GM12878 (cell line): ENCODE measurements at regions not wholly inside any gene's neighbourhood (a gene's known extent, or its start where the extent isn't known, plus 50 kb on each side); places are given as distances from the start of the nearest gene placed in this dataset.

ENCODE experiments used
- ATAC-seq: fragments of 200-7000 bp; cut with Tn5 transposase; 3 replicates; pipeline ENCODE4 v1.9.1; 2020; ENCODE audit warnings: mild to moderate bottlenecking, moderate library complexity
- BruUV-seq: library from RNA; stranded (reverse); fragments of 400-500 nt; replicated peaks from 2 replicates; lab custom pipeline; 2021; lab: Mats Ljungman, UMichigan
- CTCF ChIA-PET: fragments of 300-600 bp; sonication (Branson Sonifier 250); formaldehyde crosslinking; extraction: SDS; loops from one replicate; lab custom pipeline; 2021; ENCODE audit warnings: inconsistent platforms; lab: Yijun Ruan, JAX
- POLR2A ChIA-PET: fragments of 350-600 bp; formaldehyde crosslinking; extraction: SDS; loops from one replicate; lab custom pipeline; 2021; ENCODE audit warnings: inconsistent platforms; lab: Charles Lee
- RAD21 ChIA-PET: fragments of 300-600 bp; sonication (Branson Sonifier 250); formaldehyde crosslinking; loops from one replicate; lab custom pipeline; 2023; ENCODE audit warnings: antibody characterized with exemption; ENCODE audit not compliant: unreplicated experiment; lab: Charles Lee
- SMC1A ChIA-PET: fragments of 300-600 bp; sonication (Branson Sonifier 250); formaldehyde crosslinking; loops from one replicate; lab custom pipeline; 2023; ENCODE audit not compliant: unreplicated experiment, uncharacterized antibody; lab: Charles Lee
- DNase-seq: peaks from one replicate; pipeline ENCODE4 v3.0.0-alpha.2; 2011; ENCODE audit warnings: low read depth, low spot score
- FAIRE-seq: peaks from 3 replicates; lab custom pipeline; 2011; peaks lifted over from hg19 to GRCh38; lab: Jason Lieb, UNC
- H2AFZ ChIP-seq: 2 replicates; pipeline ENCODE4 v1.6.0; 2011; ENCODE audit warnings: low read depth, low read length, control low read depth; ENCODE audit not compliant: control insufficient read depth
- H3K27ac ChIP-seq: 2 replicates; pipeline ENCODE4 v1.5.1; 2011; ENCODE audit warnings: control low read depth; ENCODE audit not compliant: control insufficient read depth, insufficient read depth
- H3K27me3 ChIP-seq, 2 experiments: replicated peaks in 1 of 2; 2 replicates each; pipeline versions ENCODE4 v1.6.0 to v1.6.1; 2011; ENCODE audit warnings: low read length in 1 of 2; ENCODE audit not compliant: control insufficient read depth in 2 of 2, insufficient read depth in 2 of 2
- H3K36me3 ChIP-seq, 2 experiments: 2 replicates each; pipeline ENCODE4 v1.5.1; 2011; ENCODE audit warnings: low read length in 1 of 2; ENCODE audit not compliant: control insufficient read depth in 2 of 2, insufficient read depth in 2 of 2
- H3K4me1 ChIP-seq: 2 replicates; pipeline ENCODE4 v1.6.1; 2011; ENCODE audit warnings: mild to moderate bottlenecking, low read length, moderate library complexity, mixed read lengths; ENCODE audit not compliant: control insufficient read depth, insufficient read depth
- H3K4me2 ChIP-seq: 2 replicates; pipeline ENCODE4 v1.6.0; 2011; ENCODE audit warnings: control low read depth; ENCODE audit not compliant: control insufficient read depth, insufficient read depth
- H3K4me3 ChIP-seq: fragments of 200-600 bp; sonication (generic); 2 replicates; pipeline ENCODE4 v1.5.1; 2016
- H3K79me2 ChIP-seq: 2 replicates; pipeline ENCODE4 v1.6.0; 2011; ENCODE audit warnings: low read length; ENCODE audit not compliant: control insufficient read depth, insufficient read depth
- H3K9ac ChIP-seq: 2 replicates; pipeline ENCODE4 v1.8.0; 2011; ENCODE audit warnings: low read length, control low read depth, mixed read lengths; ENCODE audit not compliant: control insufficient read depth, insufficient read depth
- H3K9me3 ChIP-seq: replicated peaks from 3 replicates; pipeline ENCODE4 v1.5.1; 2011; ENCODE audit warnings: mild to moderate bottlenecking, low read length; ENCODE audit not compliant: control insufficient read depth, insufficient read depth
- H4K20me1 ChIP-seq: 2 replicates; pipeline ENCODE4 v1.6.0; 2011; ENCODE audit not compliant: control insufficient read depth, insufficient read depth
- ATF2 ChIP-seq: IDR thresholded peaks from 2 replicates; pipeline ENCODE4 v1.6.1; 2012; ENCODE audit warnings: low read length, inconsistent platforms
- CBX3 ChIP-seq: fragments of 200-600 bp; sonication (generic); IDR thresholded peaks from 2 replicates; pipeline ENCODE4 v1.6.1; 2016; ENCODE audit warnings: low read depth, borderline replicate concordance
- DPF2 ChIP-seq: fragments of 450-650 bp; IDR thresholded peaks from 2 replicates; pipeline ENCODE4 v1.6.1; 2017; ENCODE audit warnings: mild to moderate bottlenecking
- EED ChIP-seq: sonication (generic); IDR thresholded peaks from 2 replicates; pipeline ENCODE4 v1.6.1; 2016; ENCODE audit warnings: antibody characterized with exemption, low read depth
- FOS ChIP-seq: IDR thresholded peaks from 3 replicates; pipeline ENCODE4 v1.6.1; 2011; ENCODE audit warnings: borderline replicate concordance; ENCODE audit not compliant: insufficient read length; ENCODE audit errors: extremely low read depth
- MEF2A ChIP-seq: IDR thresholded peaks from 2 replicates; pipeline ENCODE4 v1.6.1; 2011; ENCODE audit warnings: low read depth, mild to moderate bottlenecking, low read length, moderate library complexity; ENCODE audit not compliant: insufficient read depth
- NR2F1 ChIP-seq: fragments of 450-650 bp; conservative IDR thresholded peaks from 2 replicates; pipeline ENCODE4 v1.6.1; 2017; ENCODE audit warnings: mild to moderate bottlenecking
- YBX1 ChIP-seq: fragments of 450-650 bp; IDR thresholded peaks from 2 replicates; pipeline ENCODE4 v1.6.1; 2016; ENCODE audit warnings: antibody characterized with exemption
- ZNF217 ChIP-seq: fragments of 450-650 bp; IDR thresholded peaks from 2 replicates; pipeline ENCODE4 v1.6.1; 2017; ENCODE audit warnings: antibody characterized with exemption, mild to moderate bottlenecking
- ZNF384 ChIP-seq: IDR thresholded peaks from 2 replicates; pipeline ENCODE4 v1.6.1; 2012; ENCODE audit warnings: low read depth, mild to moderate bottlenecking, low read length, improper control_type of control experiment, borderline replicate concordance
- WGBS: methylation state at CpG from one replicate; pipeline ENCODE4 v1.1.6; 2016; ENCODE audit warnings: low lambda C conversion rate; ENCODE audit not compliant: insufficient replicate concordance, insufficient coverage; ENCODE audit errors: missing lambda C conversion rate; 5-methylcytosine and 5-hydroxymethylcytosine counted together
- in situ Hi-C: fragments of 300-500 bp; cut with MboI; formaldehyde crosslinking; loops from 9 replicates; pipeline ENCODE4 v1.14.3; 2018; ENCODE audit warnings: mixed read lengths
- intact Hi-C: fragments of 100-400 bp; cut with micrococcal nuclease; formaldehyde crosslinking; loops from one replicate; pipeline ENCODE4 v1.14.2; 2022; ENCODE audit not compliant: unreplicated experiment
- TF ChIP-seq, protein P1 (sequence below): IDR thresholded peaks from 2 replicates; pipeline ENCODE4 v1.6.1; 2011; ENCODE audit warnings: mild to moderate bottlenecking, low read depth, low read length, moderate library complexity; ENCODE audit not compliant: insufficient replicate concordance
- TF ChIP-seq, protein P2 (sequence below): fragments of 450-650 bp; IDR thresholded peaks from 2 replicates; pipeline ENCODE4 v1.6.1; 2014; ENCODE audit warnings: mild to moderate bottlenecking
- TF ChIP-seq, protein P3 (sequence below): fragments of 450-650 bp; conservative IDR thresholded peaks from 2 replicates; pipeline ENCODE4 v1.6.1; 2017; ENCODE audit warnings: mild to moderate bottlenecking, moderate library complexity
- TF ChIP-seq, protein P4 (sequence below): IDR thresholded peaks from 2 replicates; pipeline ENCODE4 v1.6.1; 2012; ENCODE audit warnings: low read depth, low read length, improper control_type of control experiment
- TF ChIP-seq, protein P5 (sequence below): fragments of 450-650 bp; IDR thresholded peaks from 2 replicates; pipeline ENCODE4 v1.6.1; 2016; ENCODE audit warnings: mild to moderate bottlenecking, moderate library complexity, borderline replicate concordance

GRCh38 chr14:98698341-98698740, 573.7 kb downstream of the BCL11B start:
- intact Hi-C loops (no loop called here), in situ Hi-C loops (no loop called here)
- no peak overlapping the region for H3K9ac ChIP-seq
- SMC1A ChIA-PET: no interaction called here
- no peak overlapping the region for H2AFZ ChIP-seq
- CTCF ChIA-PET: no interaction called here
- POLR2A ChIA-PET: no interaction called here
- no peaks in the 10 kb centered on the region for H3K36me3 ChIP-seq
- DNase-seq (no peak), FAIRE-seq (no peak), ATAC-seq (no peak)
- H3K4me2 ChIP-seq: no peak overlapping the region
- H3K4me1 ChIP-seq: no peaks in the 10 kb centered on the region
- no TSS peak for BruUV-seq
- WGBS: 0% methylated on average over 3 of the region's 3 CpGs
- no peaks in the 10 kb centered on the region for H3K79me2 ChIP-seq
- H4K20me1 ChIP-seq: no peaks in the 10 kb centered on the region
- no peaks in the 10 kb centered on the region for H3K9me3 ChIP-seq
- no peaks in the 10 kb centered on the region for H3K27me3 ChIP-seq
- RAD21 ChIA-PET: no interaction called here
- H3K27ac ChIP-seq: no peak overlapping the region
- no peak overlapping the region for H3K4me3 ChIP-seq
- TF ChIP-seq CBX3 (no peak), DPF2 (no peak), YBX1 (no peak), MEF2A (no peak), FOS (no peak), ZNF217 (no peak), ZNF384 (no peak), NR2F1 (no peak), EED (no peak), ATF2 (no peak)
- TF ChIP-seq, protein P1, sequence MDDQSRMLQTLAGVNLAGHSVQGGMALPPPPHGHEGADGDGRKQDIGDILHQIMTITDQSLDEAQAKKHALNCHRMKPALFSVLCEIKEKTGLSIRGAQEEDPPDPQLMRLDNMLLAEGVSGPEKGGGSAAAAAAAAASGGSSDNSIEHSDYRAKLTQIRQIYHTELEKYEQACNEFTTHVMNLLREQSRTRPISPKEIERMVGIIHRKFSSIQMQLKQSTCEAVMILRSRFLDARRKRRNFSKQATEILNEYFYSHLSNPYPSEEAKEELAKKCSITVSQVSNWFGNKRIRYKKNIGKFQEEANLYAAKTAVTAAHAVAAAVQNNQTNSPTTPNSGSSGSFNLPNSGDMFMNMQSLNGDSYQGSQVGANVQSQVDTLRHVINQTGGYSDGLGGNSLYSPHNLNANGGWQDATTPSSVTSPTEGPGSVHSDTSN: no peak
- TF ChIP-seq, protein P2, sequence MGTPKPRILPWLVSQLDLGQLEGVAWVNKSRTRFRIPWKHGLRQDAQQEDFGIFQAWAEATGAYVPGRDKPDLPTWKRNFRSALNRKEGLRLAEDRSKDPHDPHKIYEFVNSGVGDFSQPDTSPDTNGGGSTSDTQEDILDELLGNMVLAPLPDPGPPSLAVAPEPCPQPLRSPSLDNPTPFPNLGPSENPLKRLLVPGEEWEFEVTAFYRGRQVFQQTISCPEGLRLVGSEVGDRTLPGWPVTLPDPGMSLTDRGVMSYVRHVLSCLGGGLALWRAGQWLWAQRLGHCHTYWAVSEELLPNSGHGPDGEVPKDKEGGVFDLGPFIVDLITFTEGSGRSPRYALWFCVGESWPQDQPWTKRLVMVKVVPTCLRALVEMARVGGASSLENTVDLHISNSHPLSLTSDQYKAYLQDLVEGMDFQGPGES: no peak
- TF ChIP-seq, protein P3, sequence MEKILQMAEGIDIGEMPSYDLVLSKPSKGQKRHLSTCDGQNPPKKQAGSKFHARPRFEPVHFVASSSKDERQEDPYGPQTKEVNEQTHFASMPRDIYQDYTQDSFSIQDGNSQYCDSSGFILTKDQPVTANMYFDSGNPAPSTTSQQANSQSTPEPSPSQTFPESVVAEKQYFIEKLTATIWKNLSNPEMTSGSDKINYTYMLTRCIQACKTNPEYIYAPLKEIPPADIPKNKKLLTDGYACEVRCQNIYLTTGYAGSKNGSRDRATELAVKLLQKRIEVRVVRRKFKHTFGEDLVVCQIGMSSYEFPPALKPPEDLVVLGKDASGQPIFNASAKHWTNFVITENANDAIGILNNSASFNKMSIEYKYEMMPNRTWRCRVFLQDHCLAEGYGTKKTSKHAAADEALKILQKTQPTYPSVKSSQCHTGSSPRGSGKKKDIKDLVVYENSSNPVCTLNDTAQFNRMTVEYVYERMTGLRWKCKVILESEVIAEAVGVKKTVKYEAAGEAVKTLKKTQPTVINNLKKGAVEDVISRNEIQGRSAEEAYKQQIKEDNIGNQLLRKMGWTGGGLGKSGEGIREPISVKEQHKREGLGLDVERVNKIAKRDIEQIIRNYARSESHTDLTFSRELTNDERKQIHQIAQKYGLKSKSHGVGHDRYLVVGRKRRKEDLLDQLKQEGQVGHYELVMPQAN: no peak
- TF ChIP-seq, protein P4, sequence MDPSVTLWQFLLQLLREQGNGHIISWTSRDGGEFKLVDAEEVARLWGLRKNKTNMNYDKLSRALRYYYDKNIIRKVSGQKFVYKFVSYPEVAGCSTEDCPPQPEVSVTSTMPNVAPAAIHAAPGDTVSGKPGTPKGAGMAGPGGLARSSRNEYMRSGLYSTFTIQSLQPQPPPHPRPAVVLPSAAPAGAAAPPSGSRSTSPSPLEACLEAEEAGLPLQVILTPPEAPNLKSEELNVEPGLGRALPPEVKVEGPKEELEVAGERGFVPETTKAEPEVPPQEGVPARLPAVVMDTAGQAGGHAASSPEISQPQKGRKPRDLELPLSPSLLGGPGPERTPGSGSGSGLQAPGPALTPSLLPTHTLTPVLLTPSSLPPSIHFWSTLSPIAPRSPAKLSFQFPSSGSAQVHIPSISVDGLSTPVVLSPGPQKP: no peak
- TF ChIP-seq, protein P5, sequence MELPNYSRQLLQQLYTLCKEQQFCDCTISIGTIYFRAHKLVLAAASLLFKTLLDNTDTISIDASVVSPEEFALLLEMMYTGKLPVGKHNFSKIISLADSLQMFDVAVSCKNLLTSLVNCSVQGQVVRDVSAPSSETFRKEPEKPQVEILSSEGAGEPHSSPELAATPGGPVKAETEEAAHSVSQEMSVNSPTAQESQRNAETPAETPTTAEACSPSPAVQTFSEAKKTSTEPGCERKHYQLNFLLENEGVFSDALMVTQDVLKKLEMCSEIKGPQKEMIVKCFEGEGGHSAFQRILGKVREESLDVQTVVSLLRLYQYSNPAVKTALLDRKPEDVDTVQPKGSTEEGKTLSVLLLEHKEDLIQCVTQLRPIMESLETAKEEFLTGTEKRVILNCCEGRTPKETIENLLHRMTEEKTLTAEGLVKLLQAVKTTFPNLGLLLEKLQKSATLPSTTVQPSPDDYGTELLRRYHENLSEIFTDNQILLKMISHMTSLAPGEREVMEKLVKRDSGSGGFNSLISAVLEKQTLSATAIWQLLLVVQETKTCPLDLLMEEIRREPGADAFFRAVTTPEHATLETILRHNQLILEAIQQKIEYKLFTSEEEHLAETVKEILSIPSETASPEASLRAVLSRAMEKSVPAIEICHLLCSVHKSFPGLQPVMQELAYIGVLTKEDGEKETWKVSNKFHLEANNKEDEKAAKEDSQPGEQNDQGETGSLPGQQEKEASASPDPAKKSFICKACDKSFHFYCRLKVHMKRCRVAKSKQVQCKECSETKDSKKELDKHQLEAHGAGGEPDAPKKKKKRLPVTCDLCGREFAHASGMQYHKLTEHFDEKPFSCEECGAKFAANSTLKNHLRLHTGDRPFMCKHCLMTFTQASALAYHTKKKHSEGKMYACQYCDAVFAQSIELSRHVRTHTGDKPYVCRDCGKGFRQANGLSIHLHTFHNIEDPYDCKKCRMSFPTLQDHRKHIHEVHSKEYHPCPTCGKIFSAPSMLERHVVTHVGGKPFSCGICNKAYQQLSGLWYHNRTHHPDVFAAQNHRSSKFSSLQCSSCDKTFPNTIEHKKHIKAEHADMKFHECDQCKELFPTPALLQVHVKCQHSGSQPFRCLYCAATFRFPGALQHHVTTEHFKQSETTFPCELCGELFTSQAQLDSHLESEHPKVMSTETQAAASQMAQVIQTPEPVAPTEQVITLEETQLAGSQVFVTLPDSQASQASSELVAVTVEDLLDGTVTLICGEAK: no peak
